ENCODE measurements at regions not wholly inside any gene's neighbourhood (a gene's known extent, or its start where the extent isn't known, plus 50 kb on each side); places are given as distances from the start of the nearest gene placed in this dataset.
"Not testable (repeated sequence)": the region's sequence is repeated elsewhere in the genome, so short reads cannot be mapped to it uniquely, and the experiment has no call there.

DNA sequence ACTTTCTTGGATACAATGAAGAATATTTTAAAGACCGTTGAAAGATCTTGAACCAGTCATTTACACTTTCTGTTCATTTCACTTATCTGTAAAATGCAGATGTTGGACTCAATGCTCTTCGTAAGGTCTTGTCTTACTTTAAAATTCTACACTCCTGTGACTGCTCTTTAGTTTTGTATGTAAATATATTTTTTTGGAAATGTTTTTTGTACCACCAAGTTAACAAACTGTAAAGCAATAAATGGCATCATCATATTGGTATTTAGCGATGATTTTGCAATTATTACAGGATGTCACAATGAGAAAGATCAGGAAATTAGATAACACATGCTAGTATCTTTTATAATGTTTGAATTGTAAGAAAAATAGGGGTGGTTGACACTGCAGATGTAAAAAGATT, 80.8 kb upstream of the GNAQ start:
- ChIA-PET CTCF (no interaction called here), POLR2A (ENCODE audit: low non-redundant PET) (no interaction called here)
- no peak overlapping the region for H3K27ac ChIP-seq
- no peak for DNase-seq (ENCODE audit: low spot score)
- TF ChIP-seq, protein P1, sequence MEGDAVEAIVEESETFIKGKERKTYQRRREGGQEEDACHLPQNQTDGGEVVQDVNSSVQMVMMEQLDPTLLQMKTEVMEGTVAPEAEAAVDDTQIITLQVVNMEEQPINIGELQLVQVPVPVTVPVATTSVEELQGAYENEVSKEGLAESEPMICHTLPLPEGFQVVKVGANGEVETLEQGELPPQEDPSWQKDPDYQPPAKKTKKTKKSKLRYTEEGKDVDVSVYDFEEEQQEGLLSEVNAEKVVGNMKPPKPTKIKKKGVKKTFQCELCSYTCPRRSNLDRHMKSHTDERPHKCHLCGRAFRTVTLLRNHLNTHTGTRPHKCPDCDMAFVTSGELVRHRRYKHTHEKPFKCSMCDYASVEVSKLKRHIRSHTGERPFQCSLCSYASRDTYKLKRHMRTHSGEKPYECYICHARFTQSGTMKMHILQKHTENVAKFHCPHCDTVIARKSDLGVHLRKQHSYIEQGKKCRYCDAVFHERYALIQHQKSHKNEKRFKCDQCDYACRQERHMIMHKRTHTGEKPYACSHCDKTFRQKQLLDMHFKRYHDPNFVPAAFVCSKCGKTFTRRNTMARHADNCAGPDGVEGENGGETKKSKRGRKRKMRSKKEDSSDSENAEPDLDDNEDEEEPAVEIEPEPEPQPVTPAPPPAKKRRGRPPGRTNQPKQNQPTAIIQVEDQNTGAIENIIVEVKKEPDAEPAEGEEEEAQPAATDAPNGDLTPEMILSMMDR (conservative IDR thresholded peaks at IDR 0.05; ENCODE audit: low read depth) = no peak

GRCh38 chr9:78112004-78112403, 80.4 kb upstream of the GNAQ start:
- CTCF ChIA-PET = no interaction called here
- TF ChIP-seq, protein P1 (conservative IDR thresholded peaks at IDR 0.05; ENCODE audit: low read depth) = no peak
- POLR2A ChIA-PET (ENCODE audit: low non-redundant PET) = no interaction called here
- no peak for DNase-seq (ENCODE audit: low spot score)
- no peak overlapping the region for H3K27ac ChIP-seq

- ChIA-PET CTCF (interaction anchor here (0.7 kb wide), 1 partner anchor 493 kb away, joined by 3 read pairs; no protein-coding TSS in a partner anchor), POLR2A (ENCODE audit: low non-redundant PET) (no interaction called here)
- DNase-seq (ENCODE audit: low spot score) = no peak
- TF ChIP-seq, protein P1 (conservative IDR thresholded peaks at IDR 0.05; ENCODE audit: low read depth) = no peak
- H3K27ac ChIP-seq = no peak overlapping the region
Observed at GRCh38 chr9:78109075-78109474, 77.5 kb upstream of the GNAQ start.

- DNase-seq (ENCODE audit: low spot score); H3K27ac ChIP-seq; CTCF ChIA-PET; POLR2A ChIA-PET (ENCODE audit: low non-redundant PET): not testable (repeated sequence)
Observed at GRCh38 chr9:78106586-78106985, 75.0 kb upstream of the GNAQ start.

DNA sequence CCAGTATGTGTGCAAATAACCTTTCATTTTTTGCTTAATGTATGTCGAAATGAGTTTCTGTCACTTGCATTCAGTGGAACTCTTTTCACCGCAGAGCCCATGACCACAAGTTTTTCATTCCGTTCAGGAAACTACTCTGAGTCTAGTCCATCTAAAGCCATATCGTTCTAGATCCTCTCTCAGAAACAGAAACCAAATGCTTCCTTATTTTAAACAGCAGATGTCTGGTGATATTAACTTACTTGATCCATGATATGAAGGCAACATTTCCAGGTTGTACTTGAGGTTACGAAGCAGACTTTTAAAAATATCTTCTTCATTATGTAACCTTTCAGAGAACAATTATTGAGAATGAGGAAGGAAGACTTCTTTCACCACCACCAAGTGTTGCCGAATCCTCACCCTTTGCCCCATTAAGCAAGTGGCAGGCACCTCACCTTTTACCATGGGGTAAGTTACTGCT, 72.4 kb upstream of the GNAQ start:
- DNase-seq (ENCODE audit: low spot score) = no peak
- TF ChIP-seq, protein P1 (conservative IDR thresholded peaks at IDR 0.05; ENCODE audit: low read depth) = no peak
- POLR2A ChIA-PET (ENCODE audit: low non-redundant PET) = no interaction called here
- H3K27ac ChIP-seq = no peak overlapping the region
- CTCF ChIA-PET = no interaction called here

GRCh38 chr9:78101247-78101646, 69.6 kb upstream of the GNAQ start:
- DNase-seq (ENCODE audit: low spot score) = no peak
- CTCF ChIA-PET = interaction anchor here (0.7 kb wide), 1 partner anchor 68 kb away, joined by 3 read pairs; no protein-coding TSS in a partner anchor
- TF ChIP-seq, protein P1 (conservative IDR thresholded peaks at IDR 0.05; ENCODE audit: low read depth) = no peak
- POLR2A ChIA-PET (ENCODE audit: low non-redundant PET) = interaction anchor here (0.6 kb wide), 1 partner anchor 19 kb away, joined by 3 read pairs; no protein-coding TSS in a partner anchor
- H3K27ac ChIP-seq = no peak overlapping the region

DNA sequence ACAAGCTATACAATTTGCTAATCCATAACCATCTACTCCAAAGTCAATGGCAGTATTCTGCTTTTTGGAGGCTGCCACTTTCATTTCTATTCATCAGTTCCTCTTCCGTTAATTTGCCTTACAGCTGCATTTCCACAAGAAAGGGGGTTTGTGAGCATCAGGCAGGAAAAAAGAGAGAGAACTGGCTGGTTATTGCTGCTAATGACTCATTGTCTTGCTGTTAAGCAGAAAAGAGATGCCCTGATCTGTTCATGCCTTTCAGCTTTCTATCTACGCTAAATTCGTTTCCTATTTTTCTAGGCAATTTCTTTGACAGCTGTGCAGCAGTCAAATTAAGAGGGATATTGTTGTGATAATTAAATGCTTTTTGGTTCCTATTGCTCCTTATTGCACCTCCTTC, 65.9 kb upstream of the GNAQ start:
- POLR2A ChIA-PET (ENCODE audit: low non-redundant PET) = no interaction called here
- TF ChIP-seq, protein P1 (conservative IDR thresholded peaks at IDR 0.05; ENCODE audit: low read depth) = no peak
- no peak for DNase-seq (ENCODE audit: low spot score)
- H3K27ac ChIP-seq = no peak overlapping the region
- CTCF ChIA-PET = interaction anchor here (0.6 kb wide), 1 partner anchor 62 kb away, joined by 3 read pairs; no protein-coding TSS in a partner anchor

Data from RWPE1 (cell line).